H1 (cell line): ENCODE measurements at regions not wholly inside any gene's neighbourhood (a gene's known extent, or its start where the extent isn't known, plus 50 kb on each side); places are given as distances from the start of the nearest gene placed in this dataset.

Experiments
- CTCF ChIA-PET: fragments of 300-600 bp; sonication (Branson Sonifier 250); formaldehyde crosslinking; loops from one replicate; lab custom pipeline; 2021; ENCODE audit not compliant: partially characterized antibody; lab: Charles Lee
- POLR2A ChIA-PET: fragments of 300-600 bp; sonication (Branson Sonifier 250); formaldehyde crosslinking; loops from one replicate; lab custom pipeline; 2021; ENCODE audit warnings: inconsistent platforms; ENCODE audit not compliant: partially characterized antibody; lab: Charles Lee
- DNase-seq, 2 experiments: peaks; one replicate each; pipeline versions ENCODE4 v3.0.0 to v3.0.0-alpha.2; 2010 to 2022; ENCODE audit warnings: low spot score in 2 of 2, low read depth in 1 of 2, mixed read lengths in 1 of 2
- FAIRE-seq: peaks from 2 replicates; lab custom pipeline; 2011; peaks lifted over from hg19 to GRCh38; lab: Jason Lieb, UNC
- H2AFZ ChIP-seq: 2 replicates; pipeline ENCODE4 v1.8.1; 2012; ENCODE audit warnings: low read length, inconsistent platforms
- H2AK5ac ChIP-seq: 2 replicates; pipeline ENCODE4 v1.6.1; 2013; ENCODE audit warnings: low read depth, low read length
- H2BK120ac ChIP-seq: replicated peaks from 2 replicates; pipeline ENCODE3; 2013; ENCODE audit warnings: low read depth, low read length, inconsistent platforms
- H2BK12ac ChIP-seq: 2 replicates; pipeline ENCODE4 v1.6.1; 2013; ENCODE audit warnings: low read depth, low read length
- H2BK15ac ChIP-seq: 2 replicates; pipeline ENCODE4 v1.6.1; 2013; ENCODE audit warnings: low read length
- H2BK20ac ChIP-seq: 2 replicates; pipeline ENCODE4 v1.6.1; 2013; ENCODE audit warnings: low read length
- H2BK5ac ChIP-seq: 2 replicates; pipeline ENCODE4 v1.6.1; 2013; ENCODE audit warnings: low read depth, low read length
- H3K14ac ChIP-seq: 2 replicates; pipeline ENCODE4 v1.6.1; 2013; ENCODE audit warnings: inconsistent platforms; ENCODE audit not compliant: insufficient read length
- H3K18ac ChIP-seq: 2 replicates; pipeline ENCODE4 v1.6.1; 2013; ENCODE audit warnings: low read length; ENCODE audit errors: extremely low read depth
- H3K23ac ChIP-seq: 2 replicates; pipeline ENCODE4 v1.6.1; 2013; ENCODE audit warnings: inconsistent platforms; ENCODE audit not compliant: insufficient read length
- H3K23me2 ChIP-seq: 2 replicates; pipeline ENCODE4 v1.6.1; 2013; ENCODE audit warnings: low read depth, low read length
- H3K27ac ChIP-seq: 2 replicates; pipeline ENCODE4 v1.6.1; 2011; ENCODE audit warnings: low read depth, low read length, inconsistent platforms
- H3K27me3 ChIP-seq, 4 experiments: replicated peaks in 1 of 4; 1 replicate in 1 of 4; 2 replicates in 3 of 4; pipeline versions ENCODE4 v1.6.1 to v1.8.1; 2011 to 2013; ENCODE audit warnings: low read length in 3 of 4, mild to moderate bottlenecking in 3 of 4, inconsistent platforms in 2 of 4, mixed read lengths in 2 of 4, moderate library complexity in 1 of 4; ENCODE audit not compliant: control insufficient read depth in 3 of 4, insufficient read depth in 3 of 4; ENCODE audit errors: extremely low read depth in 1 of 4
- H3K36me3 ChIP-seq, 4 experiments: 2 replicates each; pipeline versions ENCODE4 v1.6.1 to v1.8.1; 2011 to 2013; ENCODE audit warnings: mild to moderate bottlenecking in 4 of 4, low read length in 3 of 4, moderate library complexity in 2 of 4, control low read depth in 1 of 4, inconsistent platforms in 1 of 4; ENCODE audit not compliant: insufficient read depth in 4 of 4, control insufficient read depth in 2 of 4
- H3K4ac ChIP-seq: replicated peaks from 2 replicates; pipeline ENCODE3; 2013; ENCODE audit warnings: low read length, low read depth, mixed read lengths, inconsistent platforms; ENCODE audit not compliant: insufficient read length
- H3K4me1 ChIP-seq, 4 experiments: replicated peaks in 1 of 4; 1 replicate in 1 of 4; 2 replicates in 3 of 4; pipeline versions ENCODE4 v1.6.1 to v1.8.1; 2011 to 2013; ENCODE audit warnings: low read length in 3 of 4, inconsistent platforms in 2 of 4, mixed read lengths in 1 of 4; ENCODE audit not compliant: insufficient read depth in 4 of 4, control insufficient read depth in 3 of 4
- H3K4me2 ChIP-seq, 2 experiments: 2 replicates each; pipeline versions ENCODE4 v1.6.1 to v1.8.1; 2011 to 2013; ENCODE audit warnings: low read depth in 2 of 2, low read length in 2 of 2, control low read depth in 1 of 2, inconsistent platforms in 1 of 2, mild to moderate bottlenecking in 1 of 2; ENCODE audit not compliant: insufficient read depth in 1 of 2
- H3K4me3 ChIP-seq, 4 experiments: fragments of 200-600, 300-600 bp in 1 of 4; sonication (generic), shearing (Covaris generic), sonication (Bioruptor Twin) in 1 of 4; 2 replicates each; pipeline versions ENCODE4 v1.5.1 to v1.8.1; 2011 to 2016; ENCODE audit warnings: low read length in 4 of 4, low read depth in 3 of 4, control low read depth in 2 of 4, inconsistent platforms in 2 of 4, mild to moderate bottlenecking in 2 of 4, mixed read lengths in 1 of 4, moderate library complexity in 1 of 4; ENCODE audit not compliant: insufficient read depth in 2 of 4; ENCODE audit errors: extremely low read depth in 1 of 4
- H3K56ac ChIP-seq: replicated peaks from 2 replicates; pipeline ENCODE3; 2013; ENCODE audit warnings: low read depth, mild to moderate bottlenecking, mixed read lengths, low read length, inconsistent platforms; ENCODE audit not compliant: insufficient read length
- H3K79me1 ChIP-seq: 2 replicates; pipeline ENCODE4 v1.6.1; 2013; ENCODE audit warnings: low read depth, low read length, control low read depth
- H3K79me2 ChIP-seq, 2 experiments: 2 replicates each; pipeline versions ENCODE4 v1.6.1 to v1.8.1; 2012 to 2013; ENCODE audit warnings: low read length in 2 of 2, mild to moderate bottlenecking in 2 of 2, inconsistent platforms in 1 of 2; ENCODE audit not compliant: insufficient read depth in 2 of 2, control insufficient read depth in 1 of 2
- H3K9ac ChIP-seq, 4 experiments: replicated peaks in 1 of 4; 1 replicate in 1 of 4; 2 replicates in 3 of 4; pipeline versions ENCODE4 v1.6.1 to v1.8.1; 2011 to 2013; ENCODE audit warnings: low read depth in 3 of 4, low read length in 3 of 4, control low read depth in 2 of 4, mild to moderate bottlenecking in 2 of 4, moderate library complexity in 2 of 4, inconsistent platforms in 1 of 4; ENCODE audit errors: extremely low read depth in 1 of 4
- H3K9me3 ChIP-seq, 2 experiments: 2 replicates each; pipeline versions ENCODE4 v1.6.1 to v1.8.1; 2012 to 2013; ENCODE audit warnings: mild to moderate bottlenecking in 2 of 2, moderate library complexity in 2 of 2, control low read depth in 1 of 2, inconsistent platforms in 1 of 2, low read depth in 1 of 2, low read length in 1 of 2, mixed read lengths in 1 of 2; ENCODE audit not compliant: insufficient read depth in 2 of 2
- H4K20me1 ChIP-seq, 2 experiments: replicated peaks in 1 of 2; 2 replicates each; pipeline versions ENCODE3 to v1.8.1; 2011 to 2013; ENCODE audit warnings: inconsistent platforms in 2 of 2, low read length in 2 of 2, mild to moderate bottlenecking in 1 of 2; ENCODE audit not compliant: insufficient read depth in 2 of 2, control insufficient read depth in 1 of 2
- H4K5ac ChIP-seq: 2 replicates; pipeline ENCODE4 v1.6.1; 2013; ENCODE audit warnings: low read length, low read depth, mixed read lengths, inconsistent platforms; ENCODE audit not compliant: insufficient read length
- H4K8ac ChIP-seq: 2 replicates; pipeline ENCODE4 v1.8.0; 2013; ENCODE audit warnings: mild to moderate bottlenecking, moderate library complexity, low read length, inconsistent platforms; ENCODE audit not compliant: insufficient read depth; ENCODE audit errors: extremely low read depth
- H4K91ac ChIP-seq: replicated peaks from 2 replicates; pipeline ENCODE3; 2013; ENCODE audit warnings: low read length, mixed read lengths, inconsistent platforms; ENCODE audit not compliant: insufficient read length
- ATF3 ChIP-seq: IDR thresholded peaks from 2 replicates; pipeline ENCODE4 v1.6.1; 2011; ENCODE audit warnings: low read depth, mild to moderate bottlenecking, low read length; ENCODE audit not compliant: insufficient read depth
- BACH1 ChIP-seq: IDR thresholded peaks from 2 replicates; pipeline ENCODE4 v1.6.1; 2012; ENCODE audit warnings: low read length, improper control_type of control experiment
- BRCA1 ChIP-seq: IDR thresholded peaks from 2 replicates; pipeline ENCODE4 v1.6.1; 2012; ENCODE audit warnings: low read depth, low read length, improper control_type of control experiment
- CBX5 ChIP-seq: fragments of 300-800, 300-1000 bp; sonication (generic); IDR thresholded peaks from 2 replicates; pipeline ENCODE4 v1.7.1; 2016; ENCODE audit warnings: antibody characterized with exemption, low read length, low read depth
- CREB1 ChIP-seq: IDR thresholded peaks from 2 replicates; pipeline ENCODE4 v1.6.1; 2012; ENCODE audit warnings: inconsistent platforms
- EGR1 ChIP-seq: IDR thresholded peaks from 2 replicates; pipeline ENCODE4 v1.6.1; 2011; ENCODE audit warnings: low read depth, low read length, borderline replicate concordance
- GTF2F1 ChIP-seq: IDR thresholded peaks from 2 replicates; pipeline ENCODE4 v1.6.1; 2012; ENCODE audit warnings: low read depth, low read length, improper control_type of control experiment, borderline replicate concordance
- KDM4A ChIP-seq: IDR thresholded peaks from one replicate; pipeline ENCODE4 v1.7.1; 2012; ENCODE audit warnings: low read depth, mild to moderate bottlenecking, moderate library complexity, low read length, inconsistent platforms; ENCODE audit not compliant: severe bottlenecking
- NANOG ChIP-seq: IDR thresholded peaks from 2 replicates; pipeline ENCODE4 v1.6.1; 2011; ENCODE audit warnings: low read length, low read depth, mild to moderate bottlenecking, inconsistent platforms; ENCODE audit not compliant: insufficient read depth, poor library complexity, severe bottlenecking
- POU5F1 ChIP-seq: IDR thresholded peaks from 2 replicates; pipeline ENCODE4 v1.6.1; 2011; ENCODE audit warnings: low read depth, mild to moderate bottlenecking, low read length, moderate library complexity
- SIX5 ChIP-seq: IDR thresholded peaks from 2 replicates; pipeline ENCODE4 v1.6.1; 2011; ENCODE audit warnings: mild to moderate bottlenecking, low read depth, low read length
- SP1 ChIP-seq: IDR thresholded peaks from 2 replicates; pipeline ENCODE4 v1.6.1; 2011; ENCODE audit warnings: low read depth, low read length
- SRF ChIP-seq: IDR thresholded peaks from 2 replicates; pipeline ENCODE4 v1.6.1; 2011; ENCODE audit warnings: mild to moderate bottlenecking, low read depth, low read length, moderate library complexity
- TBP ChIP-seq: IDR thresholded peaks from 2 replicates; pipeline ENCODE4 v1.6.1; 2011; ENCODE audit warnings: low read depth, low read length, improper control_type of control experiment
- YY1 ChIP-seq: IDR thresholded peaks from 2 replicates; pipeline ENCODE4 v1.6.1; 2011; ENCODE audit warnings: low read depth, mild to moderate bottlenecking, low read length
- WGBS, 2 experiments: shearing (Covaris generic) in 1 of 2; methylation state at CpG; one replicate each; pipeline versions ENCODE4 v1.1.6 to v1.1.7; 2013 to 2015; ENCODE audit warnings: low lambda C conversion rate in 2 of 2, mixed read lengths in 2 of 2, inconsistent platforms in 1 of 2, low coverage in 1 of 2, missing lambda C conversion rate in 1 of 2; ENCODE audit not compliant: insufficient replicate concordance in 2 of 2, insufficient coverage in 1 of 2, insufficient read length in 1 of 2; ENCODE audit errors: extremely low coverage in 1 of 2, missing lambda C conversion rate in 1 of 2; 5-methylcytosine and 5-hydroxymethylcytosine counted together

DNA sequence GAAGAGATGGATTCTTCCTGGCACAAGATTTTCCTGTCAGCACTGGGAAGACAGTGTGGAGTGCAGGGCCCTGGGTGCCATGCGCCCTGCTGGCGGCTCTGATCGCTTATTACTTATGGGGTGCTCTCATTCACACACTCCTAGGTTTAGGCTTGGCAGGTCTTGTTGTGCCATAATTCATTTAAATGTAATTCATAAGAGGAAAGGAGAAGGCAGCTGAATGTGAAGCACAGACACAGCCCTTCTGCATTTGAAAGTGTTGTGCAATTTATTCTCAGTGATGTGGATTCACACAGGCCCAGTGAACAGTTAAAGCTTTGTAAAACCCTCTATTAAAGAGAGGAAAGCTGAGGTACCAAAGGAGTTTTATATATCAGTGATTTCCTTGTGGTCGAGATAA is 249.7 kb downstream of the C4orf33 start:
- H2BK15ac ChIP-seq, result no peak overlapping the region
- H3K4me3 ChIP-seq, result no peak overlapping the region
- H2BK20ac ChIP-seq, result no peak overlapping the region
- no peak overlapping the region for H3K4me2 ChIP-seq
- H3K36me3 ChIP-seq, result no peaks in the 10 kb centered on the region
- no peak overlapping the region for H3K9ac ChIP-seq
- no peaks in the 10 kb centered on the region for H3K9me3 ChIP-seq
- H2BK5ac ChIP-seq, result no peak overlapping the region
- H2AFZ ChIP-seq, result 0 out of 2 replicates have a peak overlapping the region, but pooled peaks have one; percentile 75
- H3K79me2 ChIP-seq, result no peaks in the 10 kb centered on the region
- no peak overlapping the region for H3K23ac ChIP-seq
- no peaks in the 10 kb centered on the region; a peak in 1 of 7 replicates for H3K27me3 ChIP-seq
- H3K27ac ChIP-seq, result no peak overlapping the region
- H2BK12ac ChIP-seq, result no peak overlapping the region
- POLR2A ChIA-PET, result no interaction called here
- H3K14ac ChIP-seq, result no peak overlapping the region
- no peak overlapping the region for H4K5ac ChIP-seq
- no peak for DNase-seq
- no peaks in the 10 kb centered on the region; a peak in 1 of 7 replicates for H3K4me1 ChIP-seq
- no peak overlapping the region for H2BK120ac ChIP-seq
- H4K91ac ChIP-seq, result no peak overlapping the region
- H4K20me1 ChIP-seq, result no peaks in the 10 kb centered on the region
- no peak overlapping the region for H3K56ac ChIP-seq
- H3K18ac ChIP-seq, result no peak overlapping the region
- WGBS, 2 experiments, result 89% methylated on average over 4 of the region's 4 CpGs; no CpG with 5 or more reads in 1 of the 2 experiments
- no peak overlapping the region for H4K8ac ChIP-seq
- no peak overlapping the region for H3K4ac ChIP-seq
- H2AK5ac ChIP-seq, result no peak overlapping the region
- CTCF ChIA-PET, result interaction anchor here (1.0 kb wide), 1 partner anchor 24 kb away, joined by 3 read pairs; no protein-coding TSS in a partner anchor
- no peaks in the 10 kb centered on the region for H3K23me2 ChIP-seq
- H3K79me1 ChIP-seq, result no peaks in the 10 kb centered on the region
- FAIRE-seq, result no peak
- TF ChIP-seq BACH1, result no peak
- TF ChIP-seq SIX5, result no peak
- TF ChIP-seq BRCA1, result no peak
- no peak for TF ChIP-seq CREB1
- no peak for TF ChIP-seq SP1
- TF ChIP-seq GTF2F1, result no peak
- no peak for TF ChIP-seq EGR1
- TF ChIP-seq YY1, result no peak
- no peak for TF ChIP-seq TBP
- no peak for TF ChIP-seq ATF3
- no peak for TF ChIP-seq NANOG
- no peak for TF ChIP-seq POU5F1
- no peak for TF ChIP-seq SRF
- no peak for TF ChIP-seq CBX5
- no peak for TF ChIP-seq KDM4A
